Femur (tissue), 1 donor: ENCODE measurements at regions not wholly inside any gene's neighbourhood (a gene's known extent, or its start where the extent isn't known, plus 50 kb on each side); places are given as distances from the start of the nearest gene placed in this dataset.

ENCODE experiments used
- DNase-seq: peaks from one replicate; pipeline ENCODE4 v3.0.0-alpha.2; 2017

GRCh38 chr4:52529983-52530382, 129.1 kb downstream of the USP46 start:
- DNase-seq = no peak

- no peak for DNase-seq
These were observed 123.3 kb downstream of the USP46 start for GRCh38 chr4:52535793-52536192.
